ENCODE measurements at regions not wholly inside any gene's neighbourhood (a gene's known extent, or its start where the extent isn't known, plus 50 kb on each side); places are given as distances from the start of the nearest gene placed in this dataset.

DNA sequence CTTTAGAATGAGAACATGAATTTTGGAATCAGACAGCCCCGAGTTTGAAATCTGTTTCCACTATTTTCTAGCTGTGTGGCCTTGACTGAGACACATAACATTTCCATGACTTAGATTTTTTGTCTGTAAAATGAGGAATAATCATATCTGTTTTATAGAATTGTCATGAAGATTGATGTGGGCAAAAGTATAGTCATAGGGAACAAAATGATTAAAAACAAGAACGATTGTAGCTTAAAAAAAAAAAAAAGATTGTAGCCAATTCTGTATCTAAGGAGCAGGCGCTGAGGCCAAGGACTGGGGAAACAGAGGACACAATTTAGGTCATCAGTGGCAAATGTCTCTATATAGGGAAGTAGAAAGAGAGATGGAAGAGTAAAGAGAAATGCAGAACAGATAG, 201.6 kb upstream of the C1QTNF7 start:
- no peaks in the 10 kb centered on the region for H3K9me3 Mint-ChIP-seq
- no peak for ATAC-seq (replicated peaks)

DNA sequence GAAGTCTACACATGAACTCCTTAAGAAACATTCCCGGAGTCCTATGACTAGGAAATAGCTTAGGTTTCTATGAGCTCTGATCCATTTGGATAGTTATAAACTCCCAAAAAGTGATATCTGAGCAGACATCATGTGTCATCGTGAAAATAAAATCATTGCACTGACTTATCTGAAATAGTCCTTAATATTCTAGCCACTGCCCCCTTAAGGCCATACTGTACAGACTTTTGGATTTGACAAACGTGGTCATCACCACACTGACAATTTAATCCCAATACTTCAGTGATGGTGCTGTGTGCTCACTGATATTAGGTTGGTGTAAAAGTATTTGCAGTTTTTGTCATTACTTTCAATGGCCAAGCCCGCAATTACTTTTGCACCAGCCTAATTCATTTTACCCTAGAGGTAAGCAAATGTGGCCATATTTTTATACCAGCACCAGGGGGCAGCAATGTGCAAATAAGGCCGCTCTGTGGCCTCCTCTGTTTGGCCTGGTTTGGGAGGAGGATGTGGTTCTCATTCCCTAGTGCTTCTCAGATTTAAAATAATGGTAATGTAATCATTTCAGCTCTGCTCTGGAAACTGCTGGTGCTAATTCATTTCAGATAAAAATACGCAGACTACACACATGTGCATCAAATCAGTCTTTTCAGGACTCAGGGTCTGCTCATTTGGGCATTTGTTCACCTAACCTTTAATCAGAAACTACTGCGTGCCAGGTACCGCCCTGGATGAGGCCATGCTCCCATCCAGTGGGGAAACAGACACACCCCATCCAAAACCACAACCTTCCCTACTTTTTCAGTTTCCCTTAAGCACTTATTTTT, 196.4 kb upstream of the C1QTNF7 start:
- peak; percentile 48 for DNase-seq
- H3K9me3 Mint-ChIP-seq, result no peaks in the 10 kb centered on the region
- no peak overlapping the region for H3K27ac Mint-ChIP-seq
- H3K4me3 Mint-ChIP-seq, result no peak overlapping the region
- no peaks in the 10 kb centered on the region for H3K27me3 Mint-ChIP-seq
- peaks cover 18 to 27% of the 10 kb centered on the region in 2 donors for H3K4me1 Mint-ChIP-seq
- peak; percentile 78 to 84 for ATAC-seq (replicated peaks)
- no peaks in the 10 kb centered on the region for H3K36me3 Mint-ChIP-seq

More for the DNA sequence above, 201.6 kb upstream of the C1QTNF7 start:
- no peak overlapping the region for H3K27ac Mint-ChIP-seq
- no peak overlapping the region for H3K4me3 Mint-ChIP-seq
- no peaks in the 10 kb centered on the region for H3K27me3 Mint-ChIP-seq
- H3K4me1 Mint-ChIP-seq, result no peaks in the 10 kb centered on the region
- no peaks in the 10 kb centered on the region for H3K36me3 Mint-ChIP-seq
- DNase-seq, result no peak

GRCh38 chr4:15232366-15233263, 195.2 kb upstream of the C1QTNF7 start:
- Mint-ChIP-seq H3K27me3 (no peaks in the 10 kb centered on the region), H3K4me1 (peaks cover 18 to 27% of the 10 kb centered on the region in 2 donors), H3K27ac (no peak overlapping the region), H3K36me3 (no peaks in the 10 kb centered on the region), H3K4me3 (peak overlapping the region in 1 of 2 donors; percentile 74), H3K9me3 (no peaks in the 10 kb centered on the region)
- ATAC-seq (replicated peaks) (peak in 1 of 2 donors; percentile 7), DNase-seq (no peak)

DNA sequence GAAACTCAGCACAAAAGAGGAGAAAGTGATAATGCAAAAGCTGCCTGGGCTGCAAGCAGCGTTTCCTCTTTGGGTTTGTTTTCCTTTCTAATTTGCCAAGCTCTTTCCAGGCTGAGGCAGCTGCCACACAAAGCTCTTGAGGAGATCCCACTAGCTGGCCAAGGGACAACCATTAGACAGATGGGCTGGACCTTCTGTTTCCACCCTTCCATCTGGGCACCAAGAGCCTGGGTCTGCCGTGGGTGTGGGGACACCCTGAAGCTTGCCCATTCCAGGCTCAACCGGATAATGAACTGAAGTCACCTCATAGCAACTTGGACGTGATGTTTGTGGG, 194.6 kb upstream of the C1QTNF7 start:
- peak overlapping the region; percentile 48 to 74 for H3K4me3 Mint-ChIP-seq

DNA sequence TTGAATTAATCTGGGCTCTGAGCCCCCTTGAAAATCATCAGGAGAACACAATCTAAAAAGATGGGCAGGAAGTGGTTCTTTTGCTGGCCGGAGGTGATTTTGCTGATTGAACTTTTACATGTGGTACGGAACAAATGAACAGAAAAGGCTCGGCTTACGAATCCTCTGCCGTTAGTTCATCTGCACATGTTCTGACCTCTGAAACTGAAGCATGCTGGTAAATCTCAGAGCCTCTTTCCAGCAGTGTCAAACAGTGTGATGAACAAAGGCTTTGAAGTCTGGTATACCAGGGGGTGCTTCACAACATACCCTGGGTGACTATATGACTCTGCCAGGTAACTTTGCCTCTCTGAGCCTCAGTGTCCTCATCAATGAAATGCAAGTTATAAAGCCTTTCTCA, 194.2 kb upstream of the C1QTNF7 start:
- Mint-ChIP-seq H3K27ac (peak overlapping the region; percentile 60), H3K4me1 (peaks cover 18 to 31% of the 10 kb centered on the region in 2 donors)
- no peak for DNase-seq

More for the DNA sequence above, 194.6 kb upstream of the C1QTNF7 start:
- Mint-ChIP-seq H3K27ac (peak overlapping the region; percentile 60), H3K36me3 (no peaks in the 10 kb centered on the region), H3K27me3 (no peaks in the 10 kb centered on the region), H3K9me3 (no peaks in the 10 kb centered on the region), H3K4me1 (peaks cover 18 to 27% of the 10 kb centered on the region in 2 donors)
- DNase-seq (no peak), ATAC-seq (replicated peaks) (peak; percentile 5 to 28)

DNA sequence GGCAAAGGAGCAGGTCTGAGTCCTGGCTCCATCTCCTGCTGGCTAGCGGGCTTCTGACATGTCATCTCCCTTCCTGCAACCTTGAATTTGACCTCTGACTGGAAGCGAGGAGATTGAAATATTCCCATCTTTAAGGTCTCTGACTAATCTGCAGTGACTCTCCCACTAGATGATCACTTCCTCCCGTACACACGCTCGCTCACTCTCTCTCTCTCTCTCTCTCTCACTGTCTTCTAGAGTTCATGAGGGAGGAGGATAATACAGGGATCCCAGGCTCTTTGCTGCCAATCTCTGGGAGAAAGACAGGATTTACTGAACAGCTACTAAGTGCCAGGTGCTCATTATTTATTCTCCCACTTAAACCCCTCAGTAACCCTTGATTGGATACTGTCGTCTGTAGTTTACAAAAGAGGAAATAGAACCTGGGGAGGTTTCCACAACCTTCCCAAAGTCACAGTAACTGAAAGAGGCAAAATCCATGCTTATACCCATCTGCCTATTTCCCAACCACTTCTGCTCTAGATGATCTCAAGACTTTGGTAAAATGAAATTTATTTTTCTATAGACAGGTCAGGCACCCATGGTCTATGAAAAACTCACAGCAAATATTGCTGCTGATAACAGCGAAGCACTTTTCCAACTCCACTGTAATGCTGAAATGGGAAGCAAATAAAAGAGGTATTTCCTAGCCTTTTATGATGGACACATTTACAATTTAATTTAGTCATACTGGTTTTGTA, 193.5 kb upstream of the C1QTNF7 start:
- Mint-ChIP-seq H3K27me3 (no peaks in the 10 kb centered on the region), H3K4me3 (peak overlapping the region in 1 of 2 donors; percentile 30), H3K4me1 (peaks cover 18 to 37% of the 10 kb centered on the region in 2 donors), H3K36me3 (no peaks in the 10 kb centered on the region), H3K27ac (no peak overlapping the region), H3K9me3 (no peaks in the 10 kb centered on the region)
- peak; percentile 25 to 28 for ATAC-seq (replicated peaks)
- DNase-seq, result no peak

More for the DNA sequence above, 194.2 kb upstream of the C1QTNF7 start:
- peak overlapping the region; percentile 48 to 74 for H3K4me3 Mint-ChIP-seq
- no peaks in the 10 kb centered on the region for H3K36me3 Mint-ChIP-seq
- H3K9me3 Mint-ChIP-seq, result no peaks in the 10 kb centered on the region
- peak; percentile 43 to 58 for ATAC-seq (replicated peaks)
- no peaks in the 10 kb centered on the region for H3K27me3 Mint-ChIP-seq

- ATAC-seq (replicated peaks), result no peak
- no peaks in the 10 kb centered on the region for H3K9me3 Mint-ChIP-seq
- no peaks in the 10 kb centered on the region for H3K36me3 Mint-ChIP-seq
- H3K27me3 Mint-ChIP-seq, result no peaks in the 10 kb centered on the region
- no peak for DNase-seq
- H3K4me1 Mint-ChIP-seq, result peaks cover 18 to 39% of the 10 kb centered on the region in 2 donors
- no peak overlapping the region for H3K27ac Mint-ChIP-seq
- no peak overlapping the region for H3K4me3 Mint-ChIP-seq
Observed at GRCh38 chr4:15234856-15235126, 193.0 kb upstream of the C1QTNF7 start.

DNA sequence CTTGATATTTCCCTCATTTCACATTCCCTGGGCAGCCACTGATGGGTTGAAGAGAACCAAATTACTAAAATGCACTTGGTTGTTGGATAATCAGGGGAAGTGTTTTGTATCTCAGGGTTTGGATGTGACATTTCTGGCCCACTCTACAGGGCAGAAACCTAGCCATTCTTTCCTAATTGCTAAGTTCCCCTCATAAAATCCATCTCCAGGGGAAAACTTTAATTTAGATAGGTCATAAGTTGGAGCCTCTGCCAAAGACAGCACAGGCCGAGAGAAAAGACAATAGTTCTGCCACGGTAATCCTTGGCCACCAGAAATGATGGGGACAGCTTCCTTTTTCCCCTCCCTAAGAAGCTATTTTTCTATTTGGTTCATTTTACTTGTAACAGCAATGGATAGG, 192.7 kb upstream of the C1QTNF7 start:
- no peak for ATAC-seq (replicated peaks)
- H3K4me3 Mint-ChIP-seq, result no peak overlapping the region
- no peaks in the 10 kb centered on the region for H3K36me3 Mint-ChIP-seq
- no peaks in the 10 kb centered on the region for H3K27me3 Mint-ChIP-seq
- no peak for DNase-seq
- H3K27ac Mint-ChIP-seq, result no peak overlapping the region
- H3K9me3 Mint-ChIP-seq, result no peaks in the 10 kb centered on the region
- H3K4me1 Mint-ChIP-seq, result peaks cover 18 to 39% of the 10 kb centered on the region in 2 donors

GRCh38 chr4:15237648-15238230, 190.1 kb upstream of the C1QTNF7 start:
- peaks cover 16 to 32% of the 10 kb centered on the region in 2 donors for H3K4me1 Mint-ChIP-seq
- H3K4me3 Mint-ChIP-seq, result no peak overlapping the region
- no peak overlapping the region for H3K27ac Mint-ChIP-seq
- H3K27me3 Mint-ChIP-seq, result no peaks in the 10 kb centered on the region
- ATAC-seq (replicated peaks), result no peak
- DNase-seq, result no peak
- no peaks in the 10 kb centered on the region for H3K36me3 Mint-ChIP-seq
- no peaks in the 10 kb centered on the region for H3K9me3 Mint-ChIP-seq

GRCh38 chr4:15238720-15239119, 189.1 kb upstream of the C1QTNF7 start:
- Mint-ChIP-seq H3K27ac (no peak overlapping the region), H3K4me3 (no peak overlapping the region), H3K27me3 (no peaks in the 10 kb centered on the region), H3K9me3 (no peaks in the 10 kb centered on the region), H3K4me1 (peaks cover 7 to 22% of the 10 kb centered on the region in 2 donors), H3K36me3 (no peaks in the 10 kb centered on the region)
- DNase-seq (no peak), ATAC-seq (replicated peaks) (peak; percentile 45 to 61)

- H3K27me3 Mint-ChIP-seq, result no peaks in the 10 kb centered on the region
- ATAC-seq (replicated peaks), result no peak
- H3K27ac Mint-ChIP-seq, result no peak overlapping the region
- H3K4me3 Mint-ChIP-seq, result no peak overlapping the region
- no peak for DNase-seq
- no peaks in the 10 kb centered on the region for H3K9me3 Mint-ChIP-seq
- H3K4me1 Mint-ChIP-seq, result peaks cover 0 to 11% of the 10 kb centered on the region in 2 donors
- H3K36me3 Mint-ChIP-seq, result no peaks in the 10 kb centered on the region
Observed at GRCh38 chr4:15239866-15240265, 188.0 kb upstream of the C1QTNF7 start.

DNA sequence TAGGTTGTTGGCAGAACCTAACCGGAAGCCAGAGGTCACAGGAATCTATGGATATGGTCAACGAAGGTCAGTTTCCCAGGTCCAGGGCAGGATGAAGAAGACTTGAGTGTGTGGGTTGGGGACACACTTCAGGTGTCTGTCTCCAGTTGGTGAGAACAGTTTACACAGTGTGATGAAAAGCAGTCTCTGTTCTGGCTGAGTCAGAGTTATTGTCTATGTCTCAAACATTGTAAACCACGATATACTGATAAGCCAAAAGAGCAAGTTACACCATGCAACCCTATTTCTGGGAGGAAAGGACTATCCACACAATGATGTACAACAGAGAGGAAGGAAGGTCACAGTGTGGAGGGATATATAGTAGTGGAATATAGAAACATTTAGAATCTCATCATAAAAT, 187.1 kb upstream of the C1QTNF7 start:
- no peaks in the 10 kb centered on the region for H3K36me3 Mint-ChIP-seq
- DNase-seq (no peak), ATAC-seq (replicated peaks) (no peak)
- H3K27ac Mint-ChIP-seq, result no peak overlapping the region
- no peaks in the 10 kb centered on the region for H3K27me3 Mint-ChIP-seq
- no peaks in the 10 kb centered on the region for H3K9me3 Mint-ChIP-seq
- peaks cover 0 to 11% of the 10 kb centered on the region in 2 donors for H3K4me1 Mint-ChIP-seq
- no peak overlapping the region for H3K4me3 Mint-ChIP-seq

DNA sequence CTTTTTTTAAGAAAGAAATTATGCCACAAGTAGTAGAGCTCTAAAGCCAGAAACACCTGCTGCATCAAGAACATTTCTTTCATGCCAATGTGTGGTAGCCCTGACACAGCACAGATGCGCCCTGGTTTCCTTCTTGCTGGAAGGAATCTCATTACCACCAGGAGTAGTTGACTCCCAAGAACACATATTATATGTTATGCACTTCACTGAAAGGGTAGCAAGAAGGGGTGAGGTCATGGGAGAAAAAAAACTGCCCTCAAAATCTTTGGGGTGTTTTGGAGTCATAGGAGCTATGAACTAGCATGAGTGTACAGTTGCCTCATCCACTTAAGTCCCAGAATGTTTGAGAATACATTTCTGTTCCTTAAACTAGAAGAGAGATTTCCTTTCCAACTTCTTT, 185.8 kb upstream of the C1QTNF7 start:
- DNase-seq, result no peak
- Mint-ChIP-seq H3K27me3 (no peaks in the 10 kb centered on the region), H3K27ac (no peak overlapping the region), H3K4me3 (no peak overlapping the region), H3K9me3 (no peaks in the 10 kb centered on the region), H3K36me3 (no peaks in the 10 kb centered on the region), H3K4me1 (peaks cover 0 to 11% of the 10 kb centered on the region in 2 donors)
- no peak for ATAC-seq (replicated peaks)

- Mint-ChIP-seq H3K27ac (no peak overlapping the region), H3K4me1 (peaks cover 0 to under 1% of the 10 kb centered on the region in 2 donors), H3K27me3 (no peaks in the 10 kb centered on the region), H3K4me3 (no peak overlapping the region), H3K36me3 (no peaks in the 10 kb centered on the region), H3K9me3 (no peaks in the 10 kb centered on the region)
- ATAC-seq (replicated peaks), result no peak
- DNase-seq, result no peak
Observed at GRCh38 chr4:15244354-15244753, 183.5 kb upstream of the C1QTNF7 start.
